D721Med (cell line): ENCODE measurements at regions not wholly inside any gene's neighbourhood (a gene's known extent, or its start where the extent isn't known, plus 50 kb on each side); places are given as distances from the start of the nearest gene placed in this dataset.
A peak's percentile ranks its signal among the peaks of the same experiment; 100 is the strongest.

Experiments
- DNase-seq: peaks from one replicate; pipeline ENCODE4 v3.0.0; 2011; ENCODE audit warnings: low spot score; ENCODE audit not compliant: insufficient read length
- FAIRE-seq: peaks from 2 replicates; lab custom pipeline; 2011; peaks lifted over from hg19 to GRCh38; lab: Jason Lieb, UNC
- TF ChIP-seq, protein P1 (sequence below): IDR thresholded peaks from 2 replicates; pipeline ENCODE4 v1.5.1; 2012; ENCODE audit warnings: mild to moderate bottlenecking, control low read depth; ENCODE audit not compliant: insufficient read depth; ENCODE audit errors: missing control alignments

DNA sequence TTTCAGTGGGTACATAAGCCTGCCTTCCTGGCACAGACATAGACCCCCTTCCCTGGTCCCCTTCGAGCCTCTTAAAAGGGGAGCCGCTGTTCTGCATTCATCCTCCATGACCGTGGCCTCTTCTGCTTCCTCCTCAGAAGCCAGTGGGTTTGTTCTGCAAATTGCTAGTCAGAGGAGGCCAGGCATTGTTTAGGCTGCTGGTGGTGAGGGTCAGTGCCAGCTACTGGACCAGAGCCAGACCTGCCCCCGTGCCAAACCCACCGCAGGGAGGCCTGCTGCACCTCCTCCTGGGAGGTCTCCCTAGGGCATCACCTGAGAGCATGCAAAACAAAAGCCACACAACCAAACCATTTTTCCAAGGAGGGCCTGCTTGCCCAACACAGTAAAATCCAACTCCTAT is 178.4 kb downstream of the MIS18A start:
- FAIRE-seq (no peak), DNase-seq (no peak)
- TF ChIP-seq, protein P1, sequence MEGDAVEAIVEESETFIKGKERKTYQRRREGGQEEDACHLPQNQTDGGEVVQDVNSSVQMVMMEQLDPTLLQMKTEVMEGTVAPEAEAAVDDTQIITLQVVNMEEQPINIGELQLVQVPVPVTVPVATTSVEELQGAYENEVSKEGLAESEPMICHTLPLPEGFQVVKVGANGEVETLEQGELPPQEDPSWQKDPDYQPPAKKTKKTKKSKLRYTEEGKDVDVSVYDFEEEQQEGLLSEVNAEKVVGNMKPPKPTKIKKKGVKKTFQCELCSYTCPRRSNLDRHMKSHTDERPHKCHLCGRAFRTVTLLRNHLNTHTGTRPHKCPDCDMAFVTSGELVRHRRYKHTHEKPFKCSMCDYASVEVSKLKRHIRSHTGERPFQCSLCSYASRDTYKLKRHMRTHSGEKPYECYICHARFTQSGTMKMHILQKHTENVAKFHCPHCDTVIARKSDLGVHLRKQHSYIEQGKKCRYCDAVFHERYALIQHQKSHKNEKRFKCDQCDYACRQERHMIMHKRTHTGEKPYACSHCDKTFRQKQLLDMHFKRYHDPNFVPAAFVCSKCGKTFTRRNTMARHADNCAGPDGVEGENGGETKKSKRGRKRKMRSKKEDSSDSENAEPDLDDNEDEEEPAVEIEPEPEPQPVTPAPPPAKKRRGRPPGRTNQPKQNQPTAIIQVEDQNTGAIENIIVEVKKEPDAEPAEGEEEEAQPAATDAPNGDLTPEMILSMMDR = no peak

DNA sequence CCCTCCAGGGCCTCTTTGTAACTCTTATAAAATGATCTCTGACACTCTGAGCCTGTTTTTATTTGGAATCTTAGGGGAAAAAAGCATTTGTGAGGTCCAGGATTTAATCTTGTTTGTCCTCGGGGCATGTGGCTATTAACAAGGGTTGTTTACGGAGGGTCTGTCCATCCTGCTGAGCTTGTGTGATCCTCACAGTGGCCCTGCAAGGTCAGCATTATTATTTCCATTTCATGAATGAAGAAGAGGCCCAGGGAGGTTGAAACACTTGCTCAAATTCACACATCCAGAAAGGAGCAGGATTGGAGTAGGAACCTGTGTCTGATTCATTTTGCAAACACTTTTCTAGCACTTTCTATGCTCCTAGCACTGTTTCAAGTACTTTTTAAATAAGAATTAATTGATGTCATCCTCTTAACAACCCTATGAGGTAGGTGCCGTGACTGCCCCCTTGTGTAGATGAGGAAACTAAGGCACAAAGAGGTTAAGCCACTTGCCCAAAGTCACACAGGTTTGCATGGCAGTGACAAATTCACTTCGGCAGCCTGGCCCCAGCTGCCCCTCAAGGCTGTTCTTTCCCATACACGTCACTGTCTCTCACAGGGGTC is 178.9 kb downstream of the MIS18A start:
- DNase-seq (no peak), FAIRE-seq (no peak)
- TF ChIP-seq, protein P1 = peak; percentile 29

DNA sequence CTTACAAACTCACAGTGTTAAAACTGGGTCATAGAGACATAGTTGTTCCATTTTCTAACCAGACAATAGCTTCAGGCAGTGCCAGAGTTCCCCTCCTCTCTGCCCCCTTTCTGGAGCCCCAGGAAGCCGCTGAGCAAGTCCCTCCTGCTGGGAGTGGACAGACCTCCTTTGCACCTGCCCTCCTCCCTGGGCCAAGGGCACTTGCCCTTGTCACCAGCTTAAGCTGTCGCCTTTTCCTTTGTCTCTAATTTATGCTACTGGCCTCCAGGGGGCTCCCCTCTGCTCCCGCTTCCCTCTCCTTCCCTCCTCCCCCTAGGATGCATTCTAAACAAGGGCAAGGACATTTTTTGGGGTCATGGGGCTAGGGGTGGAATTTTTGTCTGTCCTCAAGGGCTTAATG is 182.4 kb downstream of the MIS18A start:
- FAIRE-seq (no peak), DNase-seq (peak; percentile 58)
- TF ChIP-seq, protein P1 = peak; percentile 58

GRCh38 chr21:32094804-32095203 is 184.0 kb downstream of the MIS18A start:
- FAIRE-seq (no peak), DNase-seq (no peak)

GRCh38 chr21:32093646-32094462 is 185.0 kb downstream of the MIS18A start:
- TF ChIP-seq, protein P1 = no peak
- DNase-seq = no peak
- no peak for FAIRE-seq

More at GRCh38 chr21:32094804-32095203, 184.0 kb downstream of the MIS18A start:
- TF ChIP-seq, protein P1 = no peak

DNA sequence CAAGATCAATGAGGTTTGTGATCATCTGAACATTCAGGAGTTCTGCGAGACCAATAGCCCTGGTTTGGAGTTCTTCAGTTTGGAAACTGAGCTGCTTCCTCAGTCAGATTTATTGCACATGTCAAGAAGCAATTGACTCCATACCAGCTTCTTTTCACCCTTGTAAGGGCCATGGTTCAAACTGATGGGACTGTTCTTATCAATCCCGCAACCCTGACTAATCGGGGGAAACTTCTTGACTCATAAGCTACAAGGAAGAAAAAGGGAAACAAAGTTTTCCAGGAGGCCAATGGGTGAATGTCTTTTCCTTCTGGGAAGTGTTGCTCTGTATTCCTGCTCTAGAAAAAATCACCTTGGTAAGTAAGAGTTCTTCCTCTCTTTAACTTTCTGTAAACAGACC is 187.9 kb downstream of the MIS18A start:
- TF ChIP-seq, protein P1 = no peak
- FAIRE-seq (no peak), DNase-seq (no peak)

GRCh38 chr21:32089766-32090165 is 189.1 kb downstream of the MIS18A start:
- DNase-seq (no peak), FAIRE-seq (no peak)
- TF ChIP-seq, protein P1 = no peak
